ENCODE measurements at regions not wholly inside any gene's neighbourhood (a gene's known extent, or its start where the extent isn't known, plus 50 kb on each side); places are given as distances from the start of the nearest gene placed in this dataset.
"Not testable (repeated sequence)": the region's sequence is repeated elsewhere in the genome, so short reads cannot be mapped to it uniquely, and the experiment has no call there.

DNA sequence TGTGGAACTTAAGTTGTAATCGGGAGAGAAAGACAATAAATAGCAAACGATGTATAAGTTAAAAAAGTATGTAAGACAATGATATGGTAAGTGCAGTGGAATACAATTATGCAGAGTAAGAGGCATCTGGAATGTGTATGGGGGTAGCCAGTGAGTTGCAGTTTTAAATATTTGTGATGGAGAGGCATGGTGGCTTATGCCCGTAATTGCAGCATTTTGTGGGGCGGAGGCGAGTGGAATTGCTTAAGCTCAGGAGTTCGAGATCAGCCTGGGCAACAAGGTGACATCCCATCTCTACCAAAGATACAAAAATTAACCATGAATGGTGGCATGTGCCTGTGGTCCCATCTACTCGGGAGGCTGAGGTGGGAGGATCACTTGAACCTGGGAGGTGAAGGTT is 52.5 kb upstream of the WDFY3 start:
- no peak for DNase-seq (ENCODE audit: low read depth)

DNA sequence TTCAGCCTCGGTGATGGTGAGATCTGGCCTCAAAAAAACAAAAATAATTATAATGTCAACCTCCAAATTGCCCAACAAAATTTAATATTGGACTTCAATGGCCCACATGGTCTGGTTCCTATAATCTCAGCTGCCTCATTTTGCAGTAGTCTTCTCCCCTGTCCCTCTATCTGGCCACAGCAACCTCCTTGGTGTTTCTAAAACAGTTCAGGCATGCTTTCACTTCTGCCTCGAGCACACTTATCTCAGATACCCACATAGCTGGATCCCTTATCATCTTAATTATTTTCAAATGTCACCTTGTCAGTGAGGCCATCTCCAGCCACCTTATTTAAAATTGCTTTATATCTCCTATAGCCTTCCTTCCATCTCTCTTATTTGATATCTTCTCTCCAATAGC is 52.9 kb upstream of the WDFY3 start:
- DNase-seq (ENCODE audit: low read depth) = no peak

DNA sequence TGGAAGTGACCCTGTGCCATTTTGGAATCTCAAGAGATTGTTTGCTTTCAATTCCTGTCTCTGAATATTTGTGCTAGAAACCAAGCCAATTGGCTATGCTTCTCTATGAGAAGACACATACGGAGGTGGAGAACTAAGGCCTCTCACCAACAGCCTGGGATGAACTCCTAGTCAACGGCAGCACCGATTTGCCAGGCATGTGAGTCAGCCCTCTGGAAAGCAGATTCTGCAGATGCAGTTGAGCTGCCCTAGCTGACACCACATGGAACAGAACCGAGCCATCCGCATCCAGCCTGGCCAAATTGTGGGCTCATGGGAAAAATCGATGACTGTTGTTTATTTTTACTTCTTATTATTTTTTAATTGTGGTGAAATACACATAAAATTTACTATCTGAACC is 58.2 kb upstream of the WDFY3 start:
- DNase-seq (ENCODE audit: low read depth) = no peak

DNA sequence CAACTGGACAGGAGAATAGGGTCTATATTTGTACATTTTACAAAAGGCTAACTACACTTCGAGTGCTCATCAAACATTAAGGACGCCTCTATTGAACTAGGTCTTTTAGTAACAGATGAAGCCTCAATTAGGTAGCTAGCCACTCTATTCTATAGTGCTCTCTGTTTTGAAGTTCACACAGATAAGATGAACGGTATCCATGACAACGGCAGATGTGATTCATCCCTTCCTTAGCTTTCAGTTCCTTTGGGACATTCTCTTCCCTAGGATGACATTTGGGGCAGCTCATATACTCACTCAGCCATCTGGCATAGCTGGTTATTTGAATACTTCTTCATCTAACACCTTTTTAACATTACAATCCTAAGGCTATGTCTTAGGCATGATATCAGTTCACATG is 62.4 kb upstream of the WDFY3 start:
- DNase-seq (ENCODE audit: low read depth) = peak; percentile 31

DNA sequence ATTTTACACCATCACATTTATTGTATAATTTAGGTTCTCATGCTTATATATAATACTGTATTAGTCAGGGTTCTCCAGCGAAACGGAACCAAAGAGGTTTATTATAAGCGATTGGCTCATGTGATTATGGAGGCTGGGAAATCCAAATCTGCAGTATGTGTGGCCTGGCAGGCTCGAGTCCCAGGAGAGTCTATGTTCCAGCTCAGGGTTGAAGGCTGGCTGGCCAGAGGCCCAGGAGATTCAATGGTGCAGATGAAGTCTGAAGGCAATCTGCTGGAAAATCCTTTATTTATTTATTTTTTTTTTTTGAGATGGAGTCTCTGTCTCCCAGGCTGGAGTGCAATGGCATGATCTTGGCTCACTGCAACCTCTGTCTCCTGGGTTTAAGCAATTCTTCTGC is 63.0 kb upstream of the WDFY3 start:
- DNase-seq (ENCODE audit: low read depth) = no peak

DNA sequence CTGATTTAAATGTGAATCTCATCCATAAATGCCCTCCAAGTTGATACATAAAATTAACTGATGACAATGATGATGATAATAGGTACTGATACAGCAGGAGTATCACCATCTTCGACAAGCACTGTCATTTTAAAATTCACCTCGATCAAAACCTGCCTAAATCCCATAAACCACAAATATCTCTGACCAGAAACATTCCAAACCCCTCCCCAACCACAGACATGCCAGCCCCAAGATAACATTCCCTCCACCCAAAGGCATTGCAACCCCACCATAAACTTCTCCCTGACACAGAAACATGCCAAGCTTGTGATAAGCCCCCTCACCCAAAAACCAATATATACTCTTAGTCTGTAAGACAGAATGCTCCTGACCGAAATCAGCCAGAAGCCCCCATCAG is 63.7 kb upstream of the WDFY3 start:
- no peak for DNase-seq (ENCODE audit: low read depth)

DNA sequence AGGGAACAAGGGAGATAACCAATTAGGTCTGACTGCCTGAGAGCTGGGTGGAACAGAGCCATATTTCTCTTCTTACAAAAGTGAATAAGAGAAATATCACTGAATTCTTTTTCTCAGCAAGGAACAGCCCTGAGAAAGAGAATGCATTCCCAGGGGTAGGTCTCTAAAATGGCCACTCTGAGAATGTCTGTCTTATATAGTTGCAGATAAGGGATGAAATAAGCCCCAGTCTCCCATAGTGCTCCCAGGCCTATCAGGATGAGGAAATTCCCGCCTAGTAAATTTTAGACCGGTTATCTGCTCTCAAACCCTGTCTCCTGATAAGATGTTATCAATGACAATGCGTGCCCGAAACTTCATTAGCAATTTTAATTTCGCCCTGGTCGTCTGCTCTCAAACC is 67.3 kb upstream of the WDFY3 start:
- not testable (repeated sequence) for DNase-seq (ENCODE audit: low read depth)

DNA sequence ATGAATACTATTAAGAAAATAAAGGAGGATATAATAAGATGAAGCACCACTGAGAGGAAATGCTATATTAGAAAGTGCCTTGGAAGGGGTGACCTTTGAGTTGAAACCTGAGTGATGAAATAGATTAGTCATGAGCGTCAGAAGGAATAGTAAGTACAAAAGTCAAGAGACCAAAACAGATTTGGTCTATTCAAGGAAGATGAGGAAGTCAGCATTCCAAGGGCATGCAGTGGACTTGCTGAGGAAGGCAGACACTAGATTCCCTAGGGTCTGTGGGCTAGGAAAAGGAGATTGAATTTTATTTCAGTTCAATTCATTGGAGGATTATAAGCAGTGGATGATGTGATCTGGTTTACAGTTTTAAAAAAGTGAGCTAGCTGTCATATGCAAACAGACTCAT is 73.0 kb upstream of the WDFY3 start:
- peak; percentile 65 for DNase-seq (ENCODE audit: low read depth)

DNA sequence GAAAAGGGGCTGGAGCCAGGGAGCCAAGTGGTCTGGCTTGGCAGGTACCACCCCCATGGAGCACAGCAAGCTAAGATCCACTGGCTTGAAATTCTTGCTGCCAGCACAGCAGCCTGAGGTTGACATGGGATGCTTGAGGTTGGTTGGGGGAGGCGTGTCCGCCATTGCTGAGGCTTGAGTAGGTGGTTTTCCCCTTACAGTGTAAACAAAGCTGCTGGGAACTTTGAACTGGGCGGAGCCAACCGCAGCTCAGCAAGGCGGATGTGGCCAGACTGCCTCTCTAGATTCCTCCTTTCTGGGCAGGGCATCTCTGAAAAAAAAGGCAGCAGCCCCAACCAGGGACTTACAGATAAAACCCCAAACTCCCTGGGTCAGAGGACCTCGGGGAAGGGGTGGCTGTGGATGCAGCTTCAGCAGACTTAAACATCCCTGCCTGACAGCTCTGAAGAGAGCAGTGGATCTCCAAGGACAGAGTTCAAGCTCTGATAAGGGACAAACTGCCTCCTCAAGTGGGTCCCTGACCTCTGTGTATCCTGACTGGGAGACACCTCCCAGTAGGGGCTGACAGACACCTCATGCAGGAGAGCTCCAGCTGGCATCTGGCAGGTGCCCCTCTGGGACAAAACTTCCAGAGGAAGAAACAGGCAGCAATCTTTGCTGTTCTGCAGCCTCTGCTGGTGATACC is 77.5 kb upstream of the WDFY3 start:
- peak; percentile 24 for DNase-seq (ENCODE audit: low read depth)

DNA sequence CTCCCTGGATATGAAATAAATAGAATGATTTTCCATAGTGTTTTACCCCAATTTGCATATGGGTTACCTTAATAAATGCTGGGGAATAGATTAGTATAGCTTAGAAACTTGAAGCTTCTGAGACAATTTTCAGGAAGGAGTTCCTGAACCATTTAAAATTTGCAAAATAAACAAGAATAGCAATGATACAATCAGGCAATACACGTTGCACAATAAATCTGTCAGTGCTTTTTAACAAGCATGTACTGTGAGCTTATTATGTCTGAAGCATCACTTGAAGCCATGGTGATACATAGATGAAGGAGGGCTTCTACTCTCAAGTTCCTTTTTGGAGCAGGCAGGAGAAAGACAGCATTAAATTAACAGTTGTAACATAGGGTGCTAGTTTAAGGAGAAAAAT is 84.2 kb upstream of the WDFY3 start:
- DNase-seq (ENCODE audit: low read depth) = no peak

DNA sequence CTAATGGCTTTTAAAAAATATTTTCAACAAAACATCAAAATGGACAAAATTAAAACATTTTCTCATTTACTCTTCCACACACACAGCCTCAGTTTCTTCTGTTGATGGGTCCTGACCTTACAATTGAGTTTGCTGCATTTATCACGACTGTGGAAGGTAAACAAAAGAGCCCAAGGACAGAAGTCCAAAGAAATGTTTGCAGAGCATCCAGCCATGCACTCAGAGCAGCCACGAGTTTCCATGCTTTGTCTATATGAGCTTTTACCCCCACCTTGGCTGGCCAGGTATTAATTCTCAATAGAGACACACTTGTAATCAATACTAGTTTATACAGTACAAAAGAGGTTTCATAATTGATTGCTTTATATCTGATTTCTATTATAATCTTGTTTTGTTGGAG is 85.0 kb upstream of the WDFY3 start:
- DNase-seq (ENCODE audit: low read depth) = no peak

DNA sequence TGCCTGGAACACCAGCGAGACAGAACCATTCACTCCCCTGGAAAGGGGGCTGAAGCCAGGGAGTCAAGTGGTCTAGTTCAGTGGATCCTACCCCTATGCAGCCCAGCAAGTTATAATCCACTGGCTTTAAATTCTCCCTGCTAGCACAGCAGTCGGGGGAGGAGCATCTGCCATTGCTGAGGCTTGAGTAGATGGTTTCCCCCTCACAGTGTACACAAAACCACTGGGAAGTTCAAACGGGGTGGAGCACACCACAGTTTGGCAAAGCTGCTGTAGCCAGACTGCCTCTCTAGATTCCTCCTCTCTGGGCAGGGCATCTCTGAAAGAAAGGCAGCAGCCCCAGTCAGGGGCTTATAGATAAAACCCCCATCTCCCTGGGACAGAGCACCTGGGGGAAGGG is 88.4 kb upstream of the WDFY3 start:
- not testable (repeated sequence) for DNase-seq (ENCODE audit: low read depth)

DNA sequence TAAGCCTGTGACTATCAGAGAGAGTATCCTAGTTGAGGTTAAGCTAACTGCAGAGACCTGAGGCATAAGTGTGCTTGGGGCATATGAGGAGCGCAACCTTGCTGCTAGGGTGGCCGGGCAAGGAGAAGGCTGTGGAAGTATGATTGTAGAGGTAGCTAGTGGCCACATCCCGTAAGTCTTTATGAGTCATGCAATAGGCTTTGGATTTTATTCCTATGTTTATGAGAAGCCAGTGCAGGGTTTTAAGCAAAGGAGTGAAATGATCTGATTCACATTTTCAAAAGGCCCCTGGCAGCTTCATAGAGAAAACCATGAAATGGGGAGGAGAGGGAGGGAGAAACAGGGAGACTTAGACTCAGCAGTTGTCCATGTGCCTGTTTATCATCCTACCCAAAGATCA is 92.1 kb upstream of the WDFY3 start:
- peak; percentile 56 for DNase-seq (ENCODE audit: low read depth)

DNA sequence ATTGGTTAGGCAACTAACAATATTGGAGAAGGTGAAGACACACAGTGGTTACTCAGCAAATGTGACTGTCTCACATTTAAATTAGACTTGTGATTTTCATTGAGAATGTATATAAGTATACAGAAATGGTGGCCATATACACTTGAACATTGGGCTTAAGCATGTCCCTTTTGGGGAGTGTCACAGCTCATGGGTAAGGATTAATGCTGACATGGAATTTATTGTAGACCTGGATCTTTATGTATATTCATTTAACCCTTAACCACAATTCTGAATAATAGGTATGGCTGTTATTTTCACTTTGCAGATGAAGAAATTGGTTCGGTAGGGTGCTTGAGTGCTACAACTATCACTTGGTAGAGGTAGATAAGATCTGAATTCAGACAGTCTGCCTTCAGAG is 95.5 kb upstream of the WDFY3 start:
- DNase-seq (ENCODE audit: low read depth) = no peak

DNA sequence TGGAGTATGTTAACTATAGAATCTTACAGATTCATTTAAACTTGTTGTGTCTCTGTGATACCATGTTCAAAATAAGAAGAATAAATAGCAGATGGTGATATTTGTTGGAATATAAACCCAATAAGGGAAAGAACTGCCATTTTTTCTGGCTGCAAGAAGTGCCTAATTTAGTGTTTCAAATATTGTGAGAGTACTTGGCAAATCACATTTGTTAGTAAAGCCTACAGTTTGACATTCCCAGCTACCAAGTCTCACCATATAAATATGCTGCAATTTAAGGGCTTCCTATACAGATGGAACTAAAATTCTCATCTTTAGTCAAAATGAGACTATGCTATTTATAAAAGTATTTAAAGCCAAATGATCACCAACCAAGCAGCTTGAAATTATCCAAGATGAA is 96.0 kb upstream of the WDFY3 start:
- no peak for DNase-seq (ENCODE audit: low read depth)

DNA sequence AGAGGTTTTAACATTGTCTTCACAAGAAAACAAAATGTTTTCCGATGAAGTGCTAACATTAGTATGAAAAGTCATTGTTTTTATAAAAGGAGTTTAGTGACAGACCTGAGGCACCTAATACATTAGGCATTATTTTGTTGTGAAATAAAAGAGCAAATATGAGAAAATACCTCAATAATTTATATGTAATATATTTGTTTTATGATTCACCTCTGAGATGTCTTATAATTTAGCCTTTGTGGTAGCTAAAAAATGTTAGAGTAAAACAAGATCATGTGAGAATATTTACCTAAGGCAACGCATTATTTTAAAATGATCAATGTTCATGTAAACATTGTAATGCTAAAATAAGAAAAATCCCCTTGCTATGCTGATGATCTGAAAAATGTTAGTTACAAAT is 100.9 kb upstream of the WDFY3 start:
- peak; percentile 6 for DNase-seq (ENCODE audit: low read depth)

DNA sequence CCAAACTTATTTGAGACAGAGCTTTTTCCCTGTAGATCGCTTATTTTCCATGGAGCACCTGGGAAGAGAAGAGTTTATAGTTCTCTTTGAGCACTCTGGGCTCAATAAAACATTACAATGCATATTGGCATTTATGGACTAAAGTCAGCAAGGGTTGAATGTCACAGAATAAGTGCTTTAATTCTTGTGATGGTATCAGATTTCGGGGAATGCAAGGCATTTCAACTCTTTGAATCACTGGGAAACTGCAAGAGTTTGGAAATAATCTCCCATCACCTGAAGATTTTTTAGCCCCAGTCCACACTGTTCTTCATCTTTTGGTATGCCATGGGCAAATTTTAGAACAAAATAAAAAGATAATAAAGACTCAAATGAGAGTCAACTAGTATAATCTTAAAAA is 111.5 kb upstream of the WDFY3 start:
- no peak for DNase-seq (ENCODE audit: low read depth)

DNA sequence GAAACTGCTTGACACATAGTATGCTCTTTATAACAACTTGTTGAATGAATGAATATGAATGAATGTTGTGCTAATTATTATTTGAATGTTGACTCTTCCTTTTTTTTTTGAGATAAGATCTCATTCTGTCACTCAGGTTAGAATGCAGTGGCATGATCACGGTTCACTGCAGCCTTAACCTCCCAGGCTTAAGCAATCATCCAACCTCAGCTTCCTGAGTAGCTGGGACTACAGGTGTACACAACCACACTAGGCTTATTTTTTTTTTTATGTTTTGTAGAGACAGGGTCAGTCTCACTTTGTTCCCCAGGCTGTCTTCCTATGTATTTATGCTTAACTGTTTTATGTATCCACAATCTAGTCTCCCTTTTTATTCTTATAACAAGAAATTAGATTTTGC is 114.7 kb upstream of the WDFY3 start:
- DNase-seq (ENCODE audit: low read depth) = no peak

DNA sequence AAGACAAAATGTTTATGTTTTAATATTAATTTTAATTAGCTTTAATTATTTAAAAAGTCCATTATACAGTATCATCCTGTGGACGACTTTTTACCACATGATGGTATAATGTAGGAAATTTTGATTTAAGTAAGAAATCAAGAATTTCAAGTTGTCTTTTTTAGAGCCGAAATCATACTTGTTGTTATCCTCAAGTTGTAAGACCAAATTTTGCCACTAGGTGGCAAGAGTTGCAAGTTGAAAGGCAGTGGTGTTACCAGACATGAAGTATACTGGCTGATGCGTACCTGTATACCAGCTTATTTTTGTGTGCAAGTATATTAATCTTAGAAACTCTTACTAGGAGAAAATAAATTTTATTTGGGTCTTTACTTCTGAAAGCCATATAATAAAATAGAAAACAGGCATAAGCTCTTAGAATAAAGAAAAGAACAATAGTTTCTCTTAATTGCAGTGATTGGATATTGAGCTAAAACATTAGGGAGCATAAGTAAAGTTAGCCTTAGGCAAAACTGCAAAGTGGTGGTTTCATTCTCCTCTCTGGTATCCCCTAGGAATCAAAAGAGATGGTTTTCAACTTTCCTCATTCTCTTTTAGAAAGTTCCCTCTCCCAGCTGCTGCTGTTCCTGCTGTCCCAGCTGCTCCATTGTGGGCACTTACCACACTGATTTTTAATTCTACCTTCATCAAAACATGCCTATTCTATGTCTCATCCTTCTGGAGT is 118.0 kb upstream of the WDFY3 start:
- DNase-seq (ENCODE audit: low read depth) = peak; percentile 69

DNA sequence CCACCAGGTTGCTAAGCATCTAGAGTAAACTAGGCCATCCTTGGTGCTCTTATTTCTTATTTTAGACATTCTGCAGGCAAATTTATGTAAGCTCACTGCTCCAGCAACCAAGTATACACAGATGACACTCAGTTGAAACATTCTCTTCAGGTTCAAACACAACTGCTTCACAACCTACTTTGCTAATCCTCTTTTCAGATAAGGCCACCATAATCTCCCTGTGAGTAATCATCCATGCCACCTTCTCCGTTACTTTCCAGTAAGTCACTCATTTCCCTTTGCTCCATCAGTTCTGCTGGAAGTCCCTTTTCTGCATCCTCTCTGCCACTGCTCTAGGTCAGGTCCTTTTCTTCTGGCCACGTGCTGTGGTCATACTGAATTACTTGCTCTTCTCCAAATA is 120.2 kb upstream of the WDFY3 start:
- DNase-seq (ENCODE audit: low read depth) = no peak

DNA sequence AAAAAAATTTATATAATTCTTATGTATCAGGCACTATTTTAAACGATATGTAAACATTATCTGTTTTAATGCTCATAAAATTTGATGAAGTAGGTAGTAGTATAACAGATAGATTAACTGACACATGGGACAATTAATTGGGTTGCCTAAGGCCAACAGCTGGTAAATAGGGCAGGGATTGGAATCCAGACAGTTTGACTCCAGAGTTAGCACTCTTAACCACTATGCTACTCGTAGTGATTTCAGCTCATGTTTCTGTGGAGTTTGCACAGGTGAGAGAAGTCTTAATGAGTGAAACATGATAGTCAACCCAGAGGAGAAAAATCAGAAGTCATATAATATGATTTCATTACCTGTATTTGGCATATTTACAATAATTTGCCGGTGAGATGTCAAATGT is 126.0 kb upstream of the WDFY3 start:
- no peak for DNase-seq (ENCODE audit: low read depth)

DNA sequence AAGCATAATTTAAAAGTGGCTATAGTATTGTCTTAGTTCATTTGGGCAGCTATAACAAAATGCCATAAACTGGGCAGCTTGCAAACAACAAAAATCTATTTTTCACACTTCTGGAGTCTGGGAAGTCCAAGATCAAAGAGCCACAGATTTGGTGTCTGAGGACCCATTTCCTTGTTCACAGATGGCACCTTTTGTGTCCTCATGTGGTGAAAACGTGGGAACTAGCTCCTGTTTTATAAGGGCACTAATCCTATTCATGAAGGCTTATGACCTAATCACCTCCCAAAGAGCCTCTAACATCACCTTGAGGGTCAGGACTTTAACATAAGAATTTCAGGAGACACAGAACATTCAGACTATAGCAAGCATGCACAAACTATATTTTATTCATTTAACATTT is 126.5 kb upstream of the WDFY3 start:
- no peak for DNase-seq (ENCODE audit: low read depth)

DNA sequence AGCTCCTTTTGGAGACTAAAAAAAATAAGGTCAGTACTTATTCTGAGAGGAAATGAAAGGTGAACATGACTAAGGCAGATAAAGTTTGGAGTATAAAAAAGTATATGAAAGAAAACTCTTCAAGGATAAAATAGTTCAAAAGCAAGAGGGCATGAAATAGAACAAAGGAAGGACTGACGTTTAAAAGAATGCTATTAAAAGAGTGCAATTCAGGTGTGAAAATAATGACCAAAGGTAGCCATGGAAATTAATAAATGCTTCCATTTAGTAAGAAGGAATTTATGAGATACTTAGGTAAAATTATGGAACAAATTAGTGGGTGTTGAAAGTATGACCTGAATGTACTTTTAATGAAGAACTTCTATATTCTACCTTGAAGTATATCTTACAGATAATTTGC is 128.2 kb upstream of the WDFY3 start:
- DNase-seq (ENCODE audit: low read depth) = no peak

DNA sequence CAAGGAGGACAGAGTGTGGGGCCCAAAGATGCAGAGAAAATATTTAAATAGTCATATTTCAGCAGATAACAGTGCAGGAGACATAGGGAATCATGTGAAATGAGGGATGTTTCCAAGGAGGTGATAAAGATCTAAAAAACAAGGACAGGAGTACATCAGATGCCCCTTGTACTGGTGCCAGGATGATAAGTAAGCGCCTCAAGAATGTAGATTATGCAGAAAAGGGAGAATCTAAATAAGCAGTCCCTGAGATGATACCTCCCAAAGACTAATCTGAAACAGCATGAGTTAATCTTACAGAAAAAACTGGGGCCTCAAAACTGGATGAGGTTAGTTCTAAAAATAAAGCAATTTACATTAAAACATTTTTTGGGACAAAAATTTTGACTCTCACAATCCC is 136.1 kb upstream of the WDFY3 start:
- peak; percentile 9 for DNase-seq (ENCODE audit: low read depth)

Data from ELR (cell line).